Mammary epithelial cell (primary cell): ENCODE measurements at regions not wholly inside any gene's neighbourhood (a gene's known extent, or its start where the extent isn't known, plus 50 kb on each side); places are given as distances from the start of the nearest gene placed in this dataset.

Source experiments
- CTCF ChIP-seq, 2 donors: IDR thresholded peaks in 1 of 2; conservative IDR thresholded peaks in 1 of 2; 2 replicates each; pipeline ENCODE4 v1.5.1; 2011 to 2012; ENCODE audit warnings: inconsistent platforms in 2 of 2, low read length in 2 of 2, mild to moderate bottlenecking in 2 of 2, control low read depth in 1 of 2, low read depth in 1 of 2; ENCODE audit not compliant: insufficient read depth in 1 of 2; ENCODE audit errors: extremely low read depth in 1 of 2
- EZH2 ChIP-seq: IDR thresholded peaks from 2 replicates; pipeline ENCODE4 v1.6.1; 2012; ENCODE audit warnings: low read length, inconsistent platforms, borderline replicate concordance

- no peak for TF ChIP-seq CTCF (conservative IDR thresholded peaks at IDR 0.05 in 1 of 2, IDR thresholded peaks at IDR 0.05 in 1 of 2; ENCODE audit: extremely low read depth in 1 of 2, insufficient read depth in 1 of 2, low read depth in 1 of 2, low read length in 2 of 2)
- TF ChIP-seq EZH2 = no peak
Observed at GRCh38 chr5:143492783-143493182, 89.3 kb upstream of the NR3C1 start.
